ENCODE measurements at regions not wholly inside any gene's neighbourhood (a gene's known extent, or its start where the extent isn't known, plus 50 kb on each side); places are given as distances from the start of the nearest gene placed in this dataset.

DNA sequence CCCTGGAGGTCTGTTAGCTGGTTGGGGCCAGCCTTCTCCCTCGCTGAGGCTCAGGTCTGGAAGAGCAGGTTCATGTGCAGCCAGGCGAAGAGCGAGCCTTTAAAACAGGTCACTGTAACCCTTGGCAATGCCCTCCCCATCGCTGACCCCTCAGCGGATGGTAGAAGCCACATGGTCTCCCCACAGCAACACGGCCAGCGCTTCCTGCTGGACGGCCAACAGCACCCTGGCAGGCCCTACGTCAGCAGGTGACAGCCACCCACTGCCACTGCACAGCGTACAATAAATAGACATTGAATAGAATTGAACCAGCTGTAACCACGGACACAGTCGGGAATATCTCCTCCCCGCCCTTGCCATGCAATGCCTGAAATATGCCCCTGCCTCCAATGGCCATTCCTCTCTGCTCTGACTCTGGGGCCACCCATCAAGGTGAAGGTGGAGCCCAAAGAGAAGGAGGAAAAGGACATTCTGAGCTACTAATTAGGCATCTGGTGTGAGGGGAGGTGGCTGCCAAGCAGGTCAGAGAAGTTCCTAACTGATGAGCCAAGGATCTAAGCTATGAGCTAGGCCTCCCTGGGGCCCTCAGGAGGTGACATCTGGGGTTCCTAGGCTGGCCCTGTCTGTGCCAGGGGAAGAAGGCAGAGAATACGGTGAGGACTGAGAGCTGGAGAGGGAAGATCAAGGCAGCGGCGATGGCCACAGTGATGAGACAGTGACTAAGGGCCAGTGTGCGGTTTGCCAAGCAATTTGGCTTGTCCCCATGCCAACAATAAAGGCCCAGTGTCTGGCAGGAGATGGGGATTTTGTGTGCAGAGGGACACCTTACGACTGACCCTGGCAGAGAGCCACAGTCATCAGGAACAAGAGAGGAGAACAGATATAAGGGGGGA, 202.3 kb downstream of the BCOR start:
- no peak for DNase-seq (ENCODE audit: low spot score)

DNA sequence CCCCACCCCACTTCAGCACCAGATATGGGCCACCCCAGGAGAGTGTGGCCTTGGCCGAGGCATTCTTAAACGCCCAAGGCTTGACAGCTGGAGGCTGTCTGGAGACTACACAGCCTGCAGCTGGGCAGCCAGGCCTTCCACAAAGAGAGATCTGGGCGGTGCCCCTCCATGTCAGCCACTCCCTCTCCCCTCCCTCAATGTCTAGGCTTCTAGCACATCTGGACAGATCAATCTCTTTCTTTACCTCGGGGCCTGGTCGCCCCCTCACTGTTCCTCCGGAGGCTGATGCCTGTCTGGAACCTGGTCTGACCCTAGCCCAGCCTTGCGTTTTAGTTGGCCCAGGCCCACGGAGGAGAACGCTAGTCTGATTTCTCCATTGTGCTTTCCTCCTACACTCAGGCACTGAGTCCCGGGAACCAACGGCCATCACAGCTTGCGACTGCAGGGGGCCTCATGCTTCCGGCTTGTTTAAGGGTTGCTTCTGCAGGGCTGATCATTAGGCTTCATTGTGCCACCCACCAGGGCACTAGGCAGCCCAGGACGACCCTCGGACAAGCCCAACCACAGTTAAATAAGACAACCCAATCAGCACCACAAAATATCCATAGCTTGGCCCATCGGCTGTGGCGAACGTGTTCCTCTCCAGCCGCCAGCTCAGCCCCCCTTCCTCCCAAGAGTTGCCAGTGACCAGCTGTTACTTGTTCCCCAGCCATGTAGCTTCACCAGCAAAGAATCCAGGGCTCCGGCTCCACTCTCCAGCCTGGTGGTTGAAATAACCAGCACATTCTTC, 200.6 kb downstream of the BCOR start:
- DNase-seq (ENCODE audit: low spot score): no peak

DNA sequence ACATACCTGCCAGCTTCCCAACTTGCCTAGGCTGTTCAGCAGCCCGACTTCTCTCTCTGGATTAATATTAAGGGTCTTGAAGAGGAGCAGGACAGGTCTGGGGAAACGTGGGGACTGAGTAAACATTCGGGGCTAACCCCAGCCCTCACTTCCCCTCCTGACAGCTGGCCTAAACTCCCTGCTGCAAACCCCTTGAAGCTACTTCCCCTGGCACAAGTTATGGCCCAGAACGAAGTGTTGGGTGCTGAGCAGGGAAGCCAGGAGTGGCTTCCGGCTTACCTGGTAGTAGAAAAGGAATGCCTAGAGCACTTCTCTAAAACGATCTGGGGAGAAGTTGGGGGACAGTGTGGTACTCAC, 200.0 kb downstream of the BCOR start:
- no peak for DNase-seq (ENCODE audit: low spot score)

DNA sequence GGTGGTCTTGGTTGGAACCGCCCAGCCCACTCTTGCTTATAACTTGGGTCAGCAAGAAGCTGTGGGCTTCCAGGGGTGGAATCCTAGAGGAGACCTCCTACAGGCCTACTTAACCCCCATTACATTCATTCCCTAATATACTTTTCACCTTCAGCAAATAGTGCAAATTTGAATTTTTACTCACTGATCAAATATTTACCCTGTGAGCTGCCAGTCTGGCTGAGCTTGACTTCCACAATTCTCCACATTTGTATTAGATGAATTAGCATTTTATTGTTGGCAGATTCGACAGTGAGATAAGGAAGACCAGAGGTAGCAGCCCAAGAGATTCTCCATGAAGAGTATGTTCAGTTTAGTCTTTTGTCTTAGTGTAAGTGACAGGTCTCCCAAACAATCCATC, 199.6 kb downstream of the BCOR start:
- no peak for DNase-seq (ENCODE audit: low spot score)

DNA sequence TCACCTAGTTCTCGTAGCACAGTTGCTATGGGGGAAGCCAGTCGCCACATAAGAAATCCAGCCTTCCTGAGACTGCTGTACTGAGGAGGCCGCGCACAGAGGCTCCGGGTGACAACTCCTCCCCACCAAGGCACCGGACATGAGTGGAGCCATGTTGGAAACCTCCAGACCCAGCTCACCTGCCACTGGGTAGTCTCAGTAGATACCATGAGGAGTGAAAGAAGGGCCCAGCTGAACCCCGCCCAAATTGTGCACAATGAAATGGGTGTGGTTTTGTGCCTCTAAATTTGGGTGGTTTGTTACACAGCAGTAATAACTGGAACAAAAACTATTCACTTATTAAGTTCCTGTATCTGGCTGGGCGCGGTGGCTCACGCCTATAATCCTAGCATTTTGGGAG, 198.7 kb downstream of the BCOR start:
- DNase-seq (ENCODE audit: low spot score): no peak

DNA sequence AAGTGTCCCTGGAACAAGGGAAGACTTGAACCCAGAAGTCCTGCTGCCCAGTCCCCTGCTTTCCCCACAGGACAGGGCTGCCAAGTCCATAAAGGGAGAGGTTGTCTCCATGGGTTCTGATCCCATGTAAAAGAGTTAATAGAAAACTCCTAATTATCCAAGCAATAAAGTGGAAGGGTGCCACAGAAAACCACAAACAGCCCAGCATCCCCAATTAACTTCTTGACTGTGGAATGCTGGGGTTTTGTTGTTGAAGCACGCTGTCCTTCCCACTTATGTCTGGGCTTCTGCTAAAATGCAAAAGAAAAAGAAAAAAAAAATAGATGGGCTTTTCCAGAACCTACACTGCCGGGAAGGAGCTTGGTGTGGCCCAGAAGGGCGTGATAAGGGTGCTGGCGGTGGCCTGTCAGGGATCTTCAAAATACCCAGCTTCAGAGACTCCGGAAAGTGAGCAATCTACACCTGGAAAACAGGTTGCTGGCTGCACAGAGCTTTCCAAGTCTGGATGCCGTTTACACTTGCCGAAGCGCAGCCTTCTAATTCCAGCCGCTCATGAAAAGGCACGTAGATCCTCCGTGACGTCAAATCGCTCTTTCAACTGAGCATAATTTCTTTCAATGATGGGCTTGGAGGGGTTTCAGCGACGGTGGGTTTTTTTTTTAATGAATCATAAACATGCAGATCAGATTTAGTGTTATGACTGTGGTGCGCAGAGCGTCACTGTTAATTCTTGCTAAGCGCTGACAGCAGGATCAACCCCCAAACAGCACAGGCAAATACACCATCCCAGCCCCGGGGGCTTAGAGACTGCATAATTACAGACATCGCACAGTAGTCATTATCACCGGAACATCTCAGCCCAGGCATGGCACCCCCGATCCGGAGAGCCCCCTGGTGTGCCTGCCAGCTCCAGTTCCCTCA, 197.6 kb downstream of the BCOR start:
- DNase-seq (ENCODE audit: low spot score): no peak

DNA sequence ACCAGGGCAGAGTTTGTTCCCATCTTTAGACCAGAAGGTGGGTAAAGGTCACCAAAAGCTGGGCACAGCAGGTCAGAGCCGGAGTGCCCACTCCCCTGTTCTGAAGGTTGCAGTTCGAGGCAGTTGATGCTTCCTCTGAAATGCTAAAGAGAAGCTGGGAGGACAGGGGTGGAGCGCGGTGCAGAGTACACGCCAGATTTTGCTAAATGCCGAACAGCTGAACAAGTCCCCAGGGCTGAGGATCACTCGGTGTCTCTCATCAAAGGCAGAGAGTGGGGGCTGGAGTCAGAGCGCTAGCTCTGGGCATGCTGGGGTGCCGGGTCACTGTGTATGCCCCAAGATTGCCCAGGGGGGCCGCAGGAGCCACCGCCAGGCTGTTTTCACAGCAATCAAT, 197.0 kb downstream of the BCOR start:
- no peak for DNase-seq (ENCODE audit: low spot score)

DNA sequence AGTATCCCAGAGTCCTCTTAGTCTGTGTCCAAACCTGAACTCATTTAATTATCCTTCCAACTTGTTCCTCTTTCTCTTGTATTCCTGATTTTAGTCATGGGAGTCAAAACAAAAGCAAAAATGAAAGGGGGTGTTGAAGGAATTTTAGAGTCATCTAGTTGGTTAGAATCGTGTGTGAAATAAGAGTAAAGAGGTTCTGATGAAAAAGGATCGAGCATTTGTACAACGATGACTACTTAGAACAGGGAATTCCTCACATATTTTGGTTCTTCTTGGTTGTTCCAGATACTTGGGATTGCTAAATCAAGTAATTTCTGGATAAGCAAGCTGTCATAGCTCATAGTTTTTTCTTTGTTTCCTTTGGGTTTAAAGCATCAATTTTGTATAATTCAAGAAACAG, 194.4 kb downstream of the BCOR start:
- no peak for DNase-seq (ENCODE audit: low spot score)

DNA sequence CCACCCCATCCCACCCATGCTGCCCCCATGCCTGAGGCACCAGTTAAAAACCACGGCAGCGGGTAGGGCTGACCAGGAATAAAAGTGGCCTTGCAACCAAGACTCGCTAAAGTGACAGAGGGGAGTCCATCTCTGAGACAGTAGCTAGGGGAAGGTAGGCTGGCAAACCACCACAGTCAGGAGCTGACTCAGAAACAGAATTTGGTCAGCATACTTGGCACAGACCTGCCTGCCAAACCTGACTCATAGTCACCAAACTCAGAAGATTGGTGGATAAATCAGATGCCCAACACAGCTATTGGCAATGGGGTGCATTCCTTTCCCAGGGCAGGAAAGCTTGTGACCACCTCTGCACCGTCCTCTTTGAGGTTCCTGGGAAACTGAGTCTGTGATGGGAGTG, 193.8 kb downstream of the BCOR start:
- DNase-seq (ENCODE audit: low spot score): no peak

DNA sequence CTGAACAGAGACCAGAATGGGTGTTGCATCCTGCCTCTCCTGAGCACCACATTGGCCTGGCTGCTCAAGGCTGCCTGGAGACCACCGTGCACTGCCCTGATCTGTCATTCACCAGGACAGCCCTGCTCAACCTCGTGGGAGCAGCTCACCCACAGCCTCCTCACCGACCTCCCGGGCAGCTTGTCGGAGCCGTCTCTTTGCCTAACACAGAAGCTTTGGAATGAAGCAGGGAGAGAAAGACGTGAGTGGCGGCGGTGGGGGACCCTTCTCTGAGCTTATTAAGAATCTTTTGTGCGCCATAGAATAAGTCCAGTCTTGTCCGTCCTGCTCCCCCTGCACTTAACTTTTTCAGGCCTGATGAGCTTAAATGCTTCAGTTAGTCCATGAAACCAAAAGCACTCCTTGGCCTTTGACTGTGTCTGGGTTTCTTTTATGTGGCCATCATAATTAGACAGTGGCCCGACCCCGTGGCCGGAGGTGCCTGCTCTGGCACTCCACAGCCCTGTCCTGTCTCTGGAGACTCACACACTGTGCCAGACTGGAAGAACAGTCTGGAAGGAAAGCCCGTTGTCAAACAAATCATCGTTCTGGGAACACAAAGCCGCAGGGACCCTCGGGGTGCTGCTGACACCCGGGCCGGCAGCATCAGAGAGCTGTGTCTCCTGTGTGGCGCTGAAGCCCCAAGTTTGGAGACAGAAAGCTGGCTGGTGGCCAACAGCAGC, 192.8 kb downstream of the BCOR start:
- no peak for DNase-seq (ENCODE audit: low spot score)

DNA sequence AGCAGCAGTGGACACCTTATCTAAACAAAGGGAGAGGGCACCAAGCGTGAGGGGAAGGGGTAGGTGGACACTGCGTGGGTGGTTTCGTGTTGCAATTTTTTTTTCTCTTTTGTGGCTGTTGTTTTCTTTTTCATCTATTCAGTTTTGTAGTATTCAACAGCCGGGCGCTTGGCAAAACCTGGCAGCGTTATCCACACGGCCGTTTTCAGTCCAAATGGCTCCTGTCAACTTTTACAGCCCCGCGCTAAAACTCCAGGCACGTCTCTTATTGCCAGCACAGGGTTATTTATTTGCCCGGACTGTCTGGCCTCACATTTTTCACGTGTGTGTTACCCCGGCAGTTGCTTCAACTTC, 192.2 kb downstream of the BCOR start:
- no peak for DNase-seq (ENCODE audit: low spot score)

DNA sequence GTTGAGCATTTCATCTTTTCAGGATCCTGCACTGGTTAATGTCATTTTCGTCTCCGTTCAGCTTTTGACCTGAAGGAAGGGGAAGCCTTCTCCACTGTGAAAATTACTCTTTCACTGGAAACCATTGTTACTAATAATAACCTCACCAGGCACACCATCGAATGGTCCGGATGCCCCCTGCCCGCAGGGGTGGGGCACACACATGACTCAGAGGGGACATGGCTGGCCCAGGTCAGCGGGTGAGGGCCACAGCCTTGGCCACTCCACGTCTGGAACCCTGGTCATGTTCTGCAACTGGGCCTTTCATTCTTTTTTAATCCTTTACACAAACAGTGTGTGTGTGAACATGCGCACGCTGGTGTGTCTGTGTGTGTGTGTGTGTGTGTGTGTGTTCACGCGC, 191.8 kb downstream of the BCOR start:
- no peak for DNase-seq (ENCODE audit: low spot score)

DNA sequence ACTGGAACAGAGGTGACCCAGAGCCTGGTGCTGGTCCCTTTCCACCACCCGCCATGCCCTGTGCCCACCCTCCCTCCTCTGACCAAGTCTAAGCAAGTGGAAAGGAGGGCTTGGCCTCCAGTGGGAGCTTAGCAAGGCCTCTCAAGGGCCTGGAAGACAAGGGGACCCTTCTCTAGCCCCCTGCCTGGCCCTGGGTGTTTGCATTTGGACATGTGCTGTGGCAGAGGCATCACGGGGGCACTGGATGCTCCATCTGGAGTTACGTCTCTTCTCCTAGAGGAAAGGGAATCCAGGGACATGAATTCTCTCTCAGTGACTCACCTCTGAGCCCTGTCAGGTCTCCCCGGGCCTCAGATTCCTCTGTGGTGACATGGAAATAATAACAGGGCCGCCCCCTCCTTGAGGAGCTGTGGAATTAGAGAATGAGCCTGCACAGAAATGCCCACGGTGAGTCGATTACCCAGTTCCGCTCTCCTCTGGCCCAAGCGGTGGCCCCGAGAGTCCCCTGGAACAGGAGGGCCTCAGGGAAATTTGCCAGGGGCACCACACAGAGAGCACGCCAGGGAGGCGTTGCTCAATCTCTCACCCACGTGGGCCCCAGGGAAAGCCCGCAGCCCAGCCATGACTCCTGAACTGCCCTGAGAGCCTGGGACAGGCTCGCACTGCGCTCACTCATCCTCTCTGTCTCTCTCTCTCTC, 189.6 kb downstream of the BCOR start:
- DNase-seq (ENCODE audit: low spot score): peak; percentile 43

DNA sequence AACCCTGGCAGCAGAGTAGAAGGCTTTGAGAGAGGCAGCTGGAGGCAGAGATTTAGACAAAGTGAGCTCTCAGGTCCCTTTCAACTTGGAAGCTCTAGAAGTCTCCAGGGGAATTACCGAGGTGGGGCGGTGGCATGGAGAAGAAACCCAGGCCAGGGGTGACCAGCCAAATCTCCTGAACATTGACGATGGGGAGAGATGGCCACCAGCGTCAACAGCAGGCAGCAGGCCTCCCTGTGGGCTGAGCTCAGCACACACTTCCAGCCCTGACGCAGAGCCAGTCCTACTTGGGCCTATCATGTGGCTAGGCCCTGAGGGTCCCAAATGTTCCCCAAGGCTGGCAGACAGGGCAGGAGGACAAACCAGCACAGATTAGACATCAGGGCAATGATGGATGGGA, 187.8 kb downstream of the BCOR start:
- no peak for DNase-seq (ENCODE audit: low spot score)

DNA sequence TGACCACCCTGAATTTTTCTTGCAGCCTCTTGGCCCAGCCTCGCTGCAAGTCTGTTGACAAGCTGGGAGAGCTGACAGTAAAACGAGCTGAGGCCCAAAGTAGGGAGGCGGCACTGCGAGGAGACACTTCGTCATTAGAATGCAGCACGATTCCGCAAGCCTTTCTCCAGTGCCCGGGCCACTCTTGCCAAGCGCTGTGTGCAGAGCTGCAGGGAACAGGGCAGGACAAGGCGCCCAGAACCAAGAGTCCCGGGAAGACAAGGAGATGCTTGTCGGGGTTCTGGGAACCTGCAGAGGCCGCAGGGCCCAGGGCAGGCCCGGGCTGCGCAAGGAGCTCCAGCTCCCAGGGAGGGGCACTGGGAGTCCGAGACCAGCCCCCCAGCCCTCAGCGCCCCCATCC, 187.1 kb downstream of the BCOR start:
- DNase-seq (ENCODE audit: low spot score): no peak

DNA sequence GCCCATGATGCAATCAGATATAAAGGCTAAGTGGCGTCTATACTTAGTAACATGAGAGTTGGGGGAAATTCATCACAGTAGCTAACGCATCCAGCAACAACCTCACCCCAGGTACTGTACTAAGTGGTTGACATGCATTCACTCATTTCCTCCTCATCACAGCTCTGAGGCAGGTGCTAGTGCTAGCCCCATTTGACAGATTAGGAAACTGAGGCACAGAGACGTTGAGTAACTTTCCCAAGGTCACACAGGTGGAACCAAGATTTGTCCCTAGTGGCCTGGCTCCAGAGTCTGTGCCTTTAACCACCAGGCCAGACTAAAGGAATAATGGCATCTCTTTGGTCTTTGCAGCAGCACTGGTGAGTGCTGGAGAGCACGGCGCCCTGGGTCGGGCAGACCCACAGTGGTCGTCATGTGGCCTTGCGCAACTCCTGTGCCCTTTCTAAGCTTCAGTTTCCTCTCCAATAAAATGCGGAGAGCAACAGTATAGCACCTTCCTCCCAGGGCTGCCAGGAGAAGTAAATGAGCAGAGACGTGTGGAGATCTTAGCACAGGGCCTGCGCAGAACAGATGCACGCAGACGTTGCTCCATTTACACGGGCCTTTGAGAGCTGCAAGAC, 186.4 kb downstream of the BCOR start:
- no peak for DNase-seq (ENCODE audit: low spot score)

DNA sequence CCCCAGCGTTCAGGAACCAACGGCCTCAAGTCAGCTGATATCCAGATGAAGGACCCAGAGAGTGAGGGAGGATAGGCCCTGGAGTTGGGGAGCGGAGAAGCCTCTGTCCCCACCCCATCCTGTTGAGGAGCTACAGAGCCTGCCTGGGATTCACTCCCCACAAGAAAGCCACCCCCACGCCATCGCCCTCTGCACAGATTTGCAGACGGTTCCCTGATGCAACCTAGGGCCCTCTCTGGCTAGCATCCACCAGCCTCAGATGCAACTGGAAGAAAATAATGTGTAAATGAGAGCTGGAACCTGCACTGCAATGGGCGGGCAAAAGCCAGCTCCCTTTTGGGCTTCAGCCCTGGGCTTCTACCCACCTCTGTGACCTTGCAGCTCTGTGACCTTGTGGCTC, 185.6 kb downstream of the BCOR start:
- DNase-seq (ENCODE audit: low spot score): no peak

DNA sequence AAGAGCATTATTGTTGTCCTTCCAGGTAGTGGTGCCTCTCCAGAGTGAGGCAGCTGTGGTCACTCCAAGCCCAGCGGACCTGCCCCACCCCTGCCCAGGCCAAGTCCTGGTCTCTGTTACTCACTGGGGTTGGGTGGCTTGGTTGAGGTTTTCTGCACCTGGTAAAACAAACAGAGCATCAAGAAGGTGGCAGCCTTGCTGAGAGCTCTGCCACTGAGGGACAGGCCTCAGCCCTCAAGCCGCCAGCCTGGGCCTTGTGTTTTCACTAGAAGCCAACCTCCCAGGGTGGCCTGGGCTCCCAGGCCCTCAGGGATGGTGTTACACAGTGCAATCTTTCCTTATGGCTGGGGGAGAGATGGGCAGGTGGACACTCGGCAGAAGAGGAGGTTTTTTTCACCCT, 182.7 kb downstream of the BCOR start:
- no peak for DNase-seq (ENCODE audit: low spot score)

DNA sequence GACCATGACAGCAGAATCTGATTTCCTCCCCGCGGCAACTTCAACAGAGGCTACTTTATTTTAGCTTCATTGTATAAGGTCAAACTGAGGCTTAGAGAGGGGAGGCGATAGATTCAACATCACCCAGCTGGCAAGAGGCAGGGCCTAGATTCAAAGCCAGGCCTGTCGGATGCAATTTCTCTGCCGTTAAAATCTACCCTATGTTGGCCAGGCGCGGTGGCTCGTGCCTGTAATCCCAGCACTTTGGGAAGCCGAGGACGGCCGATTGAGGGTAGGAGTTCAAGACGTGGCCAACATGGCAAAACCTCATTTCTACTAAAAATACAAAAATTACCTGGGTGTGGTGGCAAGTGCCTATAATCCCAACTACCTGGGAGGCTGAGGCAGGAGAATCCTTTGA, 182.2 kb downstream of the BCOR start:
- DNase-seq (ENCODE audit: low spot score): no peak

DNA sequence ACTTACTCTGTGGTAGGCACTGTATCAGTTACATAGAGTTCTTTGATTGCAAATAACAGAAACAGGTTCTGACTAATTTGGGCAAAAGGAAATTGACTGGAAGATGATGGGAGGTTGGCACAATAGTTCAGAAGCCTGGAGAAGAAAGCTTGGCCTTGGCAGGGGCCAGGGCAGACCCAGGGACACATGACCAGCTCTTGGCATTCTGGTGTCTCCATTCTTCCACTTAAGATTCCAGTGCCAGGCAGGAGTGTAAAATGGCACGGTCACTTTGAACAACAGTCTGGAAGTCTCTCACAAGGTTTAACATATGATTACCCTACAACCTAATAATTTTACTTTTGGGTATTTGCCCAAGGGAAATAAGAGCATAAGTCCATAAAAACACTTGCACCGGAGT, 175.9 kb downstream of the BCOR start:
- DNase-seq (ENCODE audit: low spot score): no peak

DNA sequence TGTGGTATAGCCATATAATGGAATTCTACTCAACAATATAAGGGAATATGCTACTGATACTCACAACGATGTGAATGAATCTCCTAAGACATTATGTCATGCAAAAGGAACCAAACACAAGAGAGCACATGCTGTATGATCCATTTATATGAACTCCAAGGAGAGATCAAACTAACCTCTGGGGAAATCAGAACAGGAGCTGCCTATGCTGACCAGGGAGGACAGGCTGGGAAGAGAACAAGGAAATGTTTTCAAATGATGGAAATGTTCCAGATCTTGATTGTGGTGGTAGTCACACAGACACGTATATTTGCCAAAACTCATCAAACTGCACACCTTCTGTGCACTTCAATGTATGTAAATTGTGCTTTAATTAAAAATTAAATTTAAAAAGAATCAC, 175.3 kb downstream of the BCOR start:
- peak; percentile 40 for DNase-seq (ENCODE audit: low spot score)
